Esophagus muscularis mucosa (tissue), 4 donors: ENCODE measurements at regions not wholly inside any gene's neighbourhood (a gene's known extent, or its start where the extent isn't known, plus 50 kb on each side); places are given as distances from the start of the nearest gene placed in this dataset.

Source experiments
- DNase-seq: peaks from one replicate; pipeline ENCODE4 v3.0.0-alpha.2; 2017; ENCODE audit errors: extremely low spot score
- H3K27ac ChIP-seq, 4 donors: fragments of 200-600 bp; sonication (generic); replicated peaks in 1 of 4; 1 replicate in 3 of 4; 2 replicates in 1 of 4; pipeline ENCODE4 v1.5.1; 2016 to 2019; ENCODE audit warnings: mild to moderate bottlenecking in 1 of 4
- H3K27me3 ChIP-seq, 4 donors: fragments of 200-600 bp; sonication (generic); one replicate each; pipeline versions ENCODE4 v1.5.1 to v1.6.0; 2016 to 2019
- H3K36me3 ChIP-seq, 4 donors: fragments of 200-600 bp; sonication (generic); one replicate each; pipeline ENCODE4 v1.5.1; 2016 to 2019
- H3K4me1 ChIP-seq, 4 donors: fragments of 200-600 bp; sonication (generic); one replicate each; pipeline ENCODE4 v1.5.1; 2016 to 2019
- H3K4me3 ChIP-seq, 4 donors: fragments of 200-600 bp; sonication (generic); 1 replicate in 2 of 4; 2 replicates in 2 of 4; pipeline ENCODE4 v1.5.1; 2016 to 2019; ENCODE audit warnings: mild to moderate bottlenecking in 4 of 4, moderate library complexity in 1 of 4
- H3K9me3 ChIP-seq, 4 donors: fragments of 200-600 bp; sonication (generic); 1 replicate in 3 of 4; 2 replicates in 1 of 4; pipeline ENCODE4 v1.5.1; 2016 to 2019
- EP300 ChIP-seq: sonication (generic); formaldehyde crosslinking; IDR thresholded peaks from one replicate; pipeline ENCODE4 v1.6.1; 2017; ENCODE audit warnings: antibody characterized with exemption
- POLR2A ChIP-seq: fragments of 450-650 bp; IDR thresholded peaks from one replicate; pipeline ENCODE4 v1.6.1; 2017; ENCODE audit warnings: antibody characterized with exemption, moderate library complexity, mild to moderate bottlenecking, low read depth
- POLR2AphosphoS5 ChIP-seq, 2 donors: sonication (generic); formaldehyde crosslinking; IDR thresholded peaks; one replicate each; pipeline ENCODE4 v1.6.1; 2017; ENCODE audit warnings: antibody characterized with exemption in 2 of 2
- WGBS: methylation state at CpG from one replicate; pipeline ENCODE4 v1.1.5; 2018; 5-methylcytosine and 5-hydroxymethylcytosine counted together
- intact Hi-C: fragments of 100-400 bp; cut with DNase I; formaldehyde crosslinking; loops from one replicate; pipeline ENCODE4 v1.15.1; 2023
- TF ChIP-seq, protein P1 (sequence below), 3 experiments: fragments of 200-600 bp in 2 of 3; fragments of 450-650 bp in 1 of 3; sonication (generic) in 2 of 3; IDR thresholded peaks; one replicate each; pipeline ENCODE4 v1.5.1; 2017 to 2019; ENCODE audit warnings: antibody characterized with exemption in 3 of 3, mild to moderate bottlenecking in 2 of 3, moderate library complexity in 1 of 3

DNA sequence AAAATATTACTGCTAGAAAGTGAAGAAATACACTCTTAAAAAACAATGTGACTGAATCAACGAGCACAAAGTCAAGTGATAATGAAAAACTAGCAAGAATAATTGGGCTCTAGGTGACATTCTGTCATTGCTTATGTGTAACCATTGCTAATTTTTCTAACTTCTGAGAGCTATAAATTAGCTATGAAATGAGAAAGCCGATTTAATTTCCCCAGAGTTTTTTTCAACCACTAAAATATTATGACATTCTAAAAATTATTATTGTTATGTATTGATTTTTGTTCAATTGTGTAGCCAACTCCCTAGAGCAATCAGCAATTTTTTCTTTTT lies 458.6 kb upstream of the ATXN8OS start:
- 92% methylated on average over 2 of the region's 2 CpGs for WGBS
- H3K27me3 ChIP-seq, result no peaks in the 10 kb centered on the region
- intact Hi-C loops, result no loop called here

DNA sequence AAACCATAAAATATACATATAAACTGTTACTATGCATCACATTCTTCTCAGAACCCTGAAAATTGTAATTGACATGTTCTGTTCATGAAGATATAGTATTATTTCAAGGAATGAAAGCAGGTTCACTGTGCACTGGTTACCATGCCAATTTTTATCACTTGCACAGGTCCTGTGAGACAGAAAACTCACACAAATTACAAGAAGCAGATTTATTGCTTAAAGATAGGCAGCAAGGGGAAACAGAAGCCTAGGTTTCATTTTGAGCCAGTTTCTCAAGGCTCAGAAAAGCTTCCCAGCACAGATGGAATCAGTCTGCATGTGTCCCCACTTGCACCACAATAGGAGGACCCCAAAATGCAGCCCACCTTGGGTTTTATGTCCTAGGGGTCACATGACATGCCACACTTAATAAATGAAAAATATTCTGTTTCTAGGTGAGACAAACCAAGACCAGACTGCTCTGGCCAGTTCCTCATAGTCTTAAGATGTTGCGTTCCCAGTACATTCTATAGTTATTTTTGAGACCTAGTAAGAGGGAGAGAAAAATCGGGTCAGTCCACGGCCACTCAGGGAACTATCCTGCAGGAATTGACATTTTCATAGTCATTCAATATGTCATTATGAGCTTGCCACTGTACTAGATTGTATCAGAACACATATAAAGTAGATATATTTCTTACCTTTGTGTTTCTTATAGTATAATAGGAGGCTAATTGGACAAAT lies 459.1 kb upstream of the ATXN8OS start:
- WGBS, result 53% methylated on average over 3 of the region's 3 CpGs

More for the DNA sequence above, 458.6 kb upstream of the ATXN8OS start:
- no peak for TF ChIP-seq POLR2A
- no peak for TF ChIP-seq POLR2AphosphoS5 (IDR thresholded peaks at IDR 0.05)
- TF ChIP-seq EP300, result no peak
- TF ChIP-seq, protein P1, sequence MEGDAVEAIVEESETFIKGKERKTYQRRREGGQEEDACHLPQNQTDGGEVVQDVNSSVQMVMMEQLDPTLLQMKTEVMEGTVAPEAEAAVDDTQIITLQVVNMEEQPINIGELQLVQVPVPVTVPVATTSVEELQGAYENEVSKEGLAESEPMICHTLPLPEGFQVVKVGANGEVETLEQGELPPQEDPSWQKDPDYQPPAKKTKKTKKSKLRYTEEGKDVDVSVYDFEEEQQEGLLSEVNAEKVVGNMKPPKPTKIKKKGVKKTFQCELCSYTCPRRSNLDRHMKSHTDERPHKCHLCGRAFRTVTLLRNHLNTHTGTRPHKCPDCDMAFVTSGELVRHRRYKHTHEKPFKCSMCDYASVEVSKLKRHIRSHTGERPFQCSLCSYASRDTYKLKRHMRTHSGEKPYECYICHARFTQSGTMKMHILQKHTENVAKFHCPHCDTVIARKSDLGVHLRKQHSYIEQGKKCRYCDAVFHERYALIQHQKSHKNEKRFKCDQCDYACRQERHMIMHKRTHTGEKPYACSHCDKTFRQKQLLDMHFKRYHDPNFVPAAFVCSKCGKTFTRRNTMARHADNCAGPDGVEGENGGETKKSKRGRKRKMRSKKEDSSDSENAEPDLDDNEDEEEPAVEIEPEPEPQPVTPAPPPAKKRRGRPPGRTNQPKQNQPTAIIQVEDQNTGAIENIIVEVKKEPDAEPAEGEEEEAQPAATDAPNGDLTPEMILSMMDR (IDR thresholded peaks at IDR 0.05), result no peak
- Histone ChIP-seq H3K4me1 (no peaks in the 10 kb centered on the region), H3K9me3 (peaks cover 0 to 4% (median 0%) of the 10 kb centered on the region in 4 donors), H3K36me3 (no peaks in the 10 kb centered on the region), H3K27ac (no peak overlapping the region), H3K4me3 (no peak overlapping the region)
- DNase-seq, result no peak

DNA sequence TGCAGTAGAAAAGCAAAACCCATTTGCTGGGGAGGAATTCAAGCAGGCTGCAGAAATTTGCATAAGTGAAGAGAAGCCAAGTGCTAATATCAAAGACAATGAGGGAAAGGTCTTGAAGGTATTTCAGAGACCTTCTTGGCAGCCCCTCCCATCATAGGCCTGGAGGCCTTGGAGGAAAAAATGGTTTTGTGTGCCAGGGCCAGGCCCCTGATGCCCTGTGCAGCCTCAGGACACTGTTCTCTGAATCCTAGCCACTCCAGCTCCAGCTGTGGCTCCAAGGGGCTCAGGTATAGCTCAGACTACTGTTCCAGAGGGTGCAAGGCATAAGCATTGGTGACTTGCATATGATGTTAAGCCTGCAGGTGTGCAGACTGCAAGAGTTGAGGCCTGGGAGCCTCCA lies 463.2 kb upstream of the ATXN8OS start:
- H3K4me1 ChIP-seq, result no peaks in the 10 kb centered on the region
- H3K27ac ChIP-seq, result no peak overlapping the region
- no peak overlapping the region for H3K4me3 ChIP-seq
- peaks cover 0 to 4% (median 0%) of the 10 kb centered on the region in 4 donors for H3K9me3 ChIP-seq
- TF ChIP-seq, protein P1 (IDR thresholded peaks at IDR 0.05), result no peak
- TF ChIP-seq POLR2A (no peak), POLR2AphosphoS5 (IDR thresholded peaks at IDR 0.05) (no peak), EP300 (no peak)
- no peak for DNase-seq
- H3K36me3 ChIP-seq, result no peaks in the 10 kb centered on the region
- H3K27me3 ChIP-seq, result no peaks in the 10 kb centered on the region
- intact Hi-C loops, result no loop called here

More for the DNA sequence above, 459.1 kb upstream of the ATXN8OS start:
- intact Hi-C loops, result no loop called here
- Histone ChIP-seq H3K4me1 (no peaks in the 10 kb centered on the region), H3K9me3 (peaks cover 0 to 4% (median 0%) of the 10 kb centered on the region in 4 donors), H3K27ac (no peak overlapping the region), H3K4me3 (no peak overlapping the region), H3K27me3 (no peaks in the 10 kb centered on the region), H3K36me3 (no peaks in the 10 kb centered on the region)
- TF ChIP-seq, protein P1 (IDR thresholded peaks at IDR 0.05), result no peak
- TF ChIP-seq POLR2AphosphoS5 (IDR thresholded peaks at IDR 0.05) (no peak), POLR2A (no peak), EP300 (no peak)
- no peak for DNase-seq

DNA sequence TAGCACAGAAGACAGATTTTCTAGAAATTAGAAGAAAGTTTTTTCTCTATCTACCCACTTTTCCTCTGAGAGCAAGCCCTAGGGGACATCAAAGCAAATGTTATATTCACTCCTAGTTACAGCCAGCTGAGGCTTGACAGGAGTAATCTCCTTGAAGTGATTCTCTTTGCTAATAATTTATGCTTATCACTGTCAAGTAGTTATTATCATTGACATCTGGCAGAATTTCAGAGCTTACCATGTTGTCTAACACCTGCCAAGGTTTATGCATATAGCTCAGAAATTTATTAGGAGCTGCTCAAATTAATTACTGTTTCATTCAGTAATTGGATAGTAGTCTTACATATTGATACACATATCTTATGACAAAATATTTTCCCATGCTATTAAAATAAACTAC lies 465.9 kb upstream of the ATXN8OS start:
- no peaks in the 10 kb centered on the region for H3K4me1 ChIP-seq
- TF ChIP-seq, protein P1 (IDR thresholded peaks at IDR 0.05), result no peak
- TF ChIP-seq POLR2A, result no peak
- TF ChIP-seq POLR2AphosphoS5 (IDR thresholded peaks at IDR 0.05), result no peak
- no peak for TF ChIP-seq EP300
- H3K9me3 ChIP-seq, result peaks cover 0 to 4% (median 0%) of the 10 kb centered on the region in 4 donors
- no peak for DNase-seq
- no peak overlapping the region for H3K27ac ChIP-seq
- H3K36me3 ChIP-seq, result no peaks in the 10 kb centered on the region
- H3K27me3 ChIP-seq, result no peaks in the 10 kb centered on the region
- H3K4me3 ChIP-seq, result no peak overlapping the region
- intact Hi-C loops, result no loop called here

DNA sequence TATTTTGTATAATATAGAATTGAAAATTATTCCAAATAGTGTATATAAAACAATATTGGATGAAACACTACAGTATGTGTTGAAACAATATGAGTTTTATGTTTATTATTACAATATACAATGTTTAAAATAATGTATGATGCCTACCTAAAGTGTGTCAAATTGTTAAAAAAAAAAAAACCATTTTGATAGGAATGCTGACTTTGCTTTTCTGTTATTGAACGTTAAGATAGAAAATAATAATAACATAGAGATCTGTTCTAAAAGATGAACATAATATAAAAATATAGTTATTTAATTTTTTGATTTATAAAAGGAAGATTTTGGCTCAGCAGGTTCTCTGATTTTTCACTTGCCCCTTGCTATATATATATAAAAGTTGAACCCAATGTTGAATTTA lies 474.6 kb upstream of the ATXN8OS start:
- DNase-seq, result no peak
- H3K9me3 ChIP-seq, result no peaks in the 10 kb centered on the region
- WGBS, result 72% methylated on average over 1 of the region's 1 CpG
- TF ChIP-seq EP300 (no peak), POLR2A (no peak)
- H3K4me3 ChIP-seq, result no peak overlapping the region
- H3K4me1 ChIP-seq, result no peaks in the 10 kb centered on the region
- intact Hi-C loops, result no loop called here
- no peaks in the 10 kb centered on the region for H3K36me3 ChIP-seq
- no peak overlapping the region for H3K27ac ChIP-seq
- no peaks in the 10 kb centered on the region for H3K27me3 ChIP-seq
